ENCODE measurements at regions not wholly inside any gene's neighbourhood (a gene's known extent, or its start where the extent isn't known, plus 50 kb on each side); places are given as distances from the start of the nearest gene placed in this dataset.

DNA sequence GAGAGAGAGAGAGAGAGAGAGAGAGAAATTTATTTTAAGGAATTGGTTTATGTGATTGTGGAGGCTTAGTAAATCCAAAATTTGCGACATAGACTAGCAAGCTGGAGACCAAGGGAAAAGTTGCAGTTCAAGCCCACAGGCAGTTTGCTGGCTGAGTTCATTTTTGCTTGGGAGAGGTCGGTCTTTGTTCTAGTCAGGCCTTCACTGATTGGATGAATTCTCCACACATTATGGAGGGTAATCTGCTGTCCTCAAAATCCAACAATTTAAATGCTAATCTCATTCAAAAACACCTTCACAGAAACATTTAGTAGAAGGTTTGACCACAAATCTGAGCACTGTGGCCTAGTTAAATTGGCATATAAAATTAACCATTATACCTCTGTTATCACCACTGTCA, 439.6 kb downstream of the EPM2A start:
- TF ChIP-seq POLR2A (IDR thresholded peaks at IDR 0.05; ENCODE audit: low read length) (no peak), GATA1 (IDR thresholded peaks at IDR 0.05; ENCODE audit: low read depth, low read length) (no peak)
